PC-3 (cell line): ENCODE measurements at regions not wholly inside any gene's neighbourhood (a gene's known extent, or its start where the extent isn't known, plus 50 kb on each side); places are given as distances from the start of the nearest gene placed in this dataset.

Source experiments
- ATAC-seq: fragments of 200-7000 bp; cut with Tn5 transposase; 2 replicates; pipeline ENCODE4 v1.9.1; 2020; ENCODE audit warnings: mild to moderate bottlenecking, moderate library complexity
- BruUV-seq: library from RNA; stranded (reverse); fragments of 400-500 nt; replicated peaks from 2 replicates; lab custom pipeline; 2021; lab: Mats Ljungman, UMichigan
- CTCF ChIA-PET: fragments of 300-600 bp; sonication (Branson Sonifier 250); formaldehyde crosslinking; loops from one replicate; lab custom pipeline; 2022; ENCODE audit warnings: antibody characterized with exemption; lab: Charles Lee
- POLR2A ChIA-PET: fragments of 300-600 bp; sonication (Branson Sonifier 250); formaldehyde crosslinking; loops from one replicate; lab custom pipeline; 2022; ENCODE audit warnings: antibody characterized with exemption; ENCODE audit not compliant: unreplicated experiment; lab: Charles Lee
- DNase-seq: peaks from one replicate; pipeline ENCODE4 v3.0.0-alpha.2; 2015
- H2AFZ ChIP-seq: fragments of 300-600 bp; sonication (generic); 2 replicates; pipeline ENCODE4 v1.6.0; 2016; ENCODE audit warnings: antibody characterized with exemption, low read length
- H3F3A ChIP-seq: fragments of 300-600 bp; sonication (generic); one replicate; pipeline ENCODE4 v1.6.0; 2017; ENCODE audit warnings: antibody characterized with exemption, low read length, control low read depth, mild to moderate bottlenecking; ENCODE audit not compliant: unreplicated experiment
- H3K27ac ChIP-seq: fragments of 300-600 bp; sonication (generic); 2 replicates; pipeline ENCODE4 v1.5.1; 2016; ENCODE audit warnings: mild to moderate bottlenecking, low read length
- H3K27me3 ChIP-seq: fragments of 300-600 bp; sonication (generic); 2 replicates; pipeline ENCODE4 v1.6.1; 2016; ENCODE audit warnings: low read length, mixed read lengths
- H3K36me3 ChIP-seq: fragments of 300-600 bp; sonication (generic); 2 replicates; pipeline ENCODE4 v1.6.1; 2016; ENCODE audit warnings: low read depth, mixed run types, low read length, mixed read lengths
- H3K4me1 ChIP-seq: fragments of 300-600 bp; sonication (generic); 2 replicates; pipeline ENCODE4 v1.5.1; 2016; ENCODE audit warnings: low read length; ENCODE audit not compliant: insufficient read depth
- H3K4me2 ChIP-seq: fragments of 300-600 bp; sonication (generic); 2 replicates; pipeline ENCODE4 v1.6.0; 2016; ENCODE audit warnings: low read length
- H3K4me3 ChIP-seq: fragments of 300-600 bp; sonication (generic); 2 replicates; pipeline ENCODE4 v1.5.1; 2016; ENCODE audit warnings: mild to moderate bottlenecking, low read length, mixed read lengths
- H3K79me2 ChIP-seq: fragments of 300-600 bp; sonication (generic); 2 replicates; pipeline ENCODE4 v1.6.1; 2017; ENCODE audit warnings: low read length, mixed read lengths
- H3K9ac ChIP-seq: fragments of 300-600 bp; sonication (generic); 2 replicates; pipeline ENCODE4 v1.6.0; 2016; ENCODE audit warnings: mild to moderate bottlenecking, low read length
- H3K9me2 ChIP-seq: fragments of 300-600 bp; sonication (generic); replicated peaks from 2 replicates; pipeline ENCODE4 v1.6.1; 2016; ENCODE audit warnings: mixed run types, low read length, mixed read lengths
- H3K9me3 ChIP-seq: fragments of 300-600 bp; sonication (generic); 2 replicates; pipeline ENCODE4 v1.6.1; 2016; ENCODE audit warnings: low read length, mixed read lengths
- H4K20me1 ChIP-seq: fragments of 300-600 bp; sonication (generic); 2 replicates; pipeline ENCODE4 v1.6.1; 2016; ENCODE audit warnings: low read length, mixed read lengths
- EZH2 ChIP-seq: fragments of 300-600 bp; sonication (generic); IDR thresholded peaks from one replicate; pipeline ENCODE4 v1.6.1; 2017; ENCODE audit warnings: antibody characterized with exemption, mild to moderate bottlenecking, low read length; ENCODE audit not compliant: unreplicated experiment
- EZH2phosphoT487 ChIP-seq: fragments of 300-600 bp; sonication (generic); IDR thresholded peaks from 2 replicates; pipeline ENCODE4 v1.6.1; 2018; ENCODE audit warnings: mild to moderate bottlenecking, antibody characterized with exemption, low read length, borderline replicate concordance
- intact Hi-C: fragments of 100-400 bp; cut with micrococcal nuclease; formaldehyde crosslinking; loops from 2 replicates; pipeline ENCODE4 v1.9.0; 2023
- TF ChIP-seq, protein P1 (sequence below): fragments of 300-600 bp; sonication (generic); conservative IDR thresholded peaks from 2 replicates; pipeline ENCODE4 v1.5.1; 2017; ENCODE audit warnings: antibody characterized with exemption, low read depth, mild to moderate bottlenecking, low read length

GRCh38 chr3:11907667-11908660, 61.3 kb upstream of the TAMM41 start:
- TF ChIP-seq, protein P1, sequence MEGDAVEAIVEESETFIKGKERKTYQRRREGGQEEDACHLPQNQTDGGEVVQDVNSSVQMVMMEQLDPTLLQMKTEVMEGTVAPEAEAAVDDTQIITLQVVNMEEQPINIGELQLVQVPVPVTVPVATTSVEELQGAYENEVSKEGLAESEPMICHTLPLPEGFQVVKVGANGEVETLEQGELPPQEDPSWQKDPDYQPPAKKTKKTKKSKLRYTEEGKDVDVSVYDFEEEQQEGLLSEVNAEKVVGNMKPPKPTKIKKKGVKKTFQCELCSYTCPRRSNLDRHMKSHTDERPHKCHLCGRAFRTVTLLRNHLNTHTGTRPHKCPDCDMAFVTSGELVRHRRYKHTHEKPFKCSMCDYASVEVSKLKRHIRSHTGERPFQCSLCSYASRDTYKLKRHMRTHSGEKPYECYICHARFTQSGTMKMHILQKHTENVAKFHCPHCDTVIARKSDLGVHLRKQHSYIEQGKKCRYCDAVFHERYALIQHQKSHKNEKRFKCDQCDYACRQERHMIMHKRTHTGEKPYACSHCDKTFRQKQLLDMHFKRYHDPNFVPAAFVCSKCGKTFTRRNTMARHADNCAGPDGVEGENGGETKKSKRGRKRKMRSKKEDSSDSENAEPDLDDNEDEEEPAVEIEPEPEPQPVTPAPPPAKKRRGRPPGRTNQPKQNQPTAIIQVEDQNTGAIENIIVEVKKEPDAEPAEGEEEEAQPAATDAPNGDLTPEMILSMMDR, result no peak
- no peak for TF ChIP-seq EZH2
- no peak for TF ChIP-seq EZH2phosphoT487
- peaks cover 89% of the 10 kb centered on the region for H3K27me3 ChIP-seq
- intact Hi-C loops, result no loop called here
- no peaks in the 10 kb centered on the region for H3K36me3 ChIP-seq
- ATAC-seq (no peak), DNase-seq (no peak)
- no TSS peak for BruUV-seq
- H3K79me2 ChIP-seq, result no peaks in the 10 kb centered on the region
- no peaks in the 10 kb centered on the region for H3K9me3 ChIP-seq
- no peak overlapping the region for H3K27ac ChIP-seq
- H2AFZ ChIP-seq, result no peak overlapping the region
- ChIA-PET CTCF (no interaction called here), POLR2A (no interaction called here)
- H3K9ac ChIP-seq, result no peak overlapping the region
- H3K4me1 ChIP-seq, result no peaks in the 10 kb centered on the region
- no peak overlapping the region for H3K4me3 ChIP-seq
- no peaks in the 10 kb centered on the region for H3K9me2 ChIP-seq
- no peaks in the 10 kb centered on the region for H3F3A ChIP-seq
- H3K4me2 ChIP-seq, result no peak overlapping the region
- H4K20me1 ChIP-seq, result no peaks in the 10 kb centered on the region

- H2AFZ ChIP-seq, result no peak overlapping the region
- H4K20me1 ChIP-seq, result no peaks in the 10 kb centered on the region
- H3K27me3 ChIP-seq, result peaks cover 89% of the 10 kb centered on the region
- no peak overlapping the region for H3K4me3 ChIP-seq
- no peaks in the 10 kb centered on the region for H3K9me3 ChIP-seq
- DNase-seq, result no peak
- no peak overlapping the region for H3K27ac ChIP-seq
- no peaks in the 10 kb centered on the region for H3K79me2 ChIP-seq
- ATAC-seq, result no peak
- H3K4me1 ChIP-seq, result no peaks in the 10 kb centered on the region
- H3K9me2 ChIP-seq, result no peaks in the 10 kb centered on the region
- BruUV-seq, result no TSS peak
- no peak overlapping the region for H3K9ac ChIP-seq
- intact Hi-C loops, result no loop called here
- CTCF ChIA-PET, result no interaction called here
- H3K36me3 ChIP-seq, result no peaks in the 10 kb centered on the region
- no peak overlapping the region for H3K4me2 ChIP-seq
- TF ChIP-seq EZH2, result no peak
- TF ChIP-seq EZH2phosphoT487, result no peak
- TF ChIP-seq, protein P1, result no peak
- H3F3A ChIP-seq, result no peaks in the 10 kb centered on the region
- POLR2A ChIA-PET, result no interaction called here
Observed at GRCh38 chr3:11908981-11909698, 62.5 kb upstream of the TAMM41 start.
